GM12878 (cell line): ENCODE measurements at regions not wholly inside any gene's neighbourhood (a gene's known extent, or its start where the extent isn't known, plus 50 kb on each side); places are given as distances from the start of the nearest gene placed in this dataset.

ENCODE experiments used
- ATAC-seq: fragments of 200-7000 bp; cut with Tn5 transposase; 3 replicates; pipeline ENCODE4 v1.9.1; 2020; ENCODE audit warnings: mild to moderate bottlenecking, moderate library complexity
- BruUV-seq: library from RNA; stranded (reverse); fragments of 400-500 nt; replicated peaks from 2 replicates; lab custom pipeline; 2021; lab: Mats Ljungman, UMichigan
- CTCF ChIA-PET: fragments of 300-600 bp; sonication (Branson Sonifier 250); formaldehyde crosslinking; extraction: SDS; loops from one replicate; lab custom pipeline; 2021; ENCODE audit warnings: inconsistent platforms; lab: Yijun Ruan, JAX
- POLR2A ChIA-PET: fragments of 350-600 bp; formaldehyde crosslinking; extraction: SDS; loops from one replicate; lab custom pipeline; 2021; ENCODE audit warnings: inconsistent platforms; lab: Charles Lee
- RAD21 ChIA-PET: fragments of 300-600 bp; sonication (Branson Sonifier 250); formaldehyde crosslinking; loops from one replicate; lab custom pipeline; 2023; ENCODE audit warnings: antibody characterized with exemption; ENCODE audit not compliant: unreplicated experiment; lab: Charles Lee
- SMC1A ChIA-PET: fragments of 300-600 bp; sonication (Branson Sonifier 250); formaldehyde crosslinking; loops from one replicate; lab custom pipeline; 2023; ENCODE audit not compliant: unreplicated experiment, uncharacterized antibody; lab: Charles Lee
- DNase-seq: peaks from one replicate; pipeline ENCODE4 v3.0.0-alpha.2; 2011; ENCODE audit warnings: low read depth, low spot score
- FAIRE-seq: peaks from 3 replicates; lab custom pipeline; 2011; peaks lifted over from hg19 to GRCh38; lab: Jason Lieb, UNC
- H2AFZ ChIP-seq: 2 replicates; pipeline ENCODE4 v1.6.0; 2011; ENCODE audit warnings: low read depth, low read length, control low read depth; ENCODE audit not compliant: control insufficient read depth
- H3K27ac ChIP-seq: 2 replicates; pipeline ENCODE4 v1.5.1; 2011; ENCODE audit warnings: control low read depth; ENCODE audit not compliant: control insufficient read depth, insufficient read depth
- H3K27me3 ChIP-seq, 2 experiments: replicated peaks in 1 of 2; 2 replicates each; pipeline versions ENCODE4 v1.6.0 to v1.6.1; 2011; ENCODE audit warnings: low read length in 1 of 2; ENCODE audit not compliant: control insufficient read depth in 2 of 2, insufficient read depth in 2 of 2
- H3K36me3 ChIP-seq, 2 experiments: 2 replicates each; pipeline ENCODE4 v1.5.1; 2011; ENCODE audit warnings: low read length in 1 of 2; ENCODE audit not compliant: control insufficient read depth in 2 of 2, insufficient read depth in 2 of 2
- H3K4me1 ChIP-seq: 2 replicates; pipeline ENCODE4 v1.6.1; 2011; ENCODE audit warnings: mild to moderate bottlenecking, low read length, moderate library complexity, mixed read lengths; ENCODE audit not compliant: control insufficient read depth, insufficient read depth
- H3K4me2 ChIP-seq: 2 replicates; pipeline ENCODE4 v1.6.0; 2011; ENCODE audit warnings: control low read depth; ENCODE audit not compliant: control insufficient read depth, insufficient read depth
- H3K4me3 ChIP-seq: fragments of 200-600 bp; sonication (generic); 2 replicates; pipeline ENCODE4 v1.5.1; 2016
- H3K79me2 ChIP-seq: 2 replicates; pipeline ENCODE4 v1.6.0; 2011; ENCODE audit warnings: low read length; ENCODE audit not compliant: control insufficient read depth, insufficient read depth
- H3K9ac ChIP-seq: 2 replicates; pipeline ENCODE4 v1.8.0; 2011; ENCODE audit warnings: low read length, control low read depth, mixed read lengths; ENCODE audit not compliant: control insufficient read depth, insufficient read depth
- H3K9me3 ChIP-seq: replicated peaks from 3 replicates; pipeline ENCODE4 v1.5.1; 2011; ENCODE audit warnings: mild to moderate bottlenecking, low read length; ENCODE audit not compliant: control insufficient read depth, insufficient read depth
- H4K20me1 ChIP-seq: 2 replicates; pipeline ENCODE4 v1.6.0; 2011; ENCODE audit not compliant: control insufficient read depth, insufficient read depth
- ATF3 ChIP-seq: IDR thresholded peaks from 2 replicates; pipeline ENCODE4 v1.6.1; 2011; ENCODE audit warnings: low read depth, mild to moderate bottlenecking, low read length, moderate library complexity, borderline replicate concordance; ENCODE audit errors: extremely low read depth
- BMI1 ChIP-seq: fragments of 450-650 bp; IDR thresholded peaks from 2 replicates; pipeline ENCODE4 v1.6.1; 2016; ENCODE audit warnings: mild to moderate bottlenecking, moderate library complexity, borderline replicate concordance
- CHD1 ChIP-seq: IDR thresholded peaks from 2 replicates; pipeline ENCODE4 v1.6.1; 2012; ENCODE audit warnings: low read depth, low read length, improper control_type of control experiment
- MEF2A ChIP-seq: IDR thresholded peaks from 2 replicates; pipeline ENCODE4 v1.6.1; 2011; ENCODE audit warnings: low read depth, mild to moderate bottlenecking, low read length, moderate library complexity; ENCODE audit not compliant: insufficient read depth
- NKRF ChIP-seq: fragments of 450-650 bp; conservative IDR thresholded peaks from 2 replicates; pipeline ENCODE4 v1.6.1; 2017; ENCODE audit warnings: mild to moderate bottlenecking, moderate library complexity
- NRF1 ChIP-seq: conservative IDR thresholded peaks from 2 replicates; pipeline ENCODE4 v1.6.1; 2011; ENCODE audit warnings: mild to moderate bottlenecking, low read depth, low read length, improper control_type of control experiment
- PBX3 ChIP-seq: IDR thresholded peaks from 2 replicates; pipeline ENCODE4 v1.6.1; 2011; ENCODE audit warnings: mild to moderate bottlenecking, low read depth, low read length, moderate library complexity; ENCODE audit not compliant: insufficient replicate concordance
- PKNOX1 ChIP-seq: fragments of 450-650 bp; IDR thresholded peaks from 2 replicates; pipeline ENCODE4 v1.6.1; 2016; ENCODE audit warnings: mild to moderate bottlenecking
- RAD21 ChIP-seq: IDR thresholded peaks from 2 replicates; pipeline ENCODE4 v1.6.1; 2011; ENCODE audit warnings: mild to moderate bottlenecking, low read depth, low read length, moderate library complexity; ENCODE audit not compliant: insufficient read depth
- SIX5 ChIP-seq: IDR thresholded peaks from 2 replicates; pipeline ENCODE4 v1.6.1; 2011; ENCODE audit warnings: mild to moderate bottlenecking, low read depth, low read length, moderate library complexity; ENCODE audit not compliant: severe bottlenecking
- SP1 ChIP-seq: IDR thresholded peaks from one replicate; pipeline ENCODE4 v1.6.1; 2011; ENCODE audit warnings: low read depth, low read length
- STAT3 ChIP-seq: IDR thresholded peaks from 2 replicates; pipeline ENCODE4 v1.6.1; 2011; ENCODE audit warnings: low read depth, low read length, improper control_type of control experiment
- YBX1 ChIP-seq: fragments of 450-650 bp; IDR thresholded peaks from 2 replicates; pipeline ENCODE4 v1.6.1; 2016; ENCODE audit warnings: antibody characterized with exemption
- ZNF274 ChIP-seq: IDR thresholded peaks from one replicate; pipeline ENCODE4 v1.8.0; 2011; ENCODE audit not compliant: insufficient read length, insufficient read depth
- WGBS: methylation state at CpG from one replicate; pipeline ENCODE4 v1.1.6; 2016; ENCODE audit warnings: low lambda C conversion rate; ENCODE audit not compliant: insufficient replicate concordance, insufficient coverage; ENCODE audit errors: missing lambda C conversion rate; 5-methylcytosine and 5-hydroxymethylcytosine counted together
- in situ Hi-C: fragments of 300-500 bp; cut with MboI; formaldehyde crosslinking; loops from 9 replicates; pipeline ENCODE4 v1.14.3; 2018; ENCODE audit warnings: mixed read lengths
- intact Hi-C: fragments of 100-400 bp; cut with micrococcal nuclease; formaldehyde crosslinking; loops from one replicate; pipeline ENCODE4 v1.14.2; 2022; ENCODE audit not compliant: unreplicated experiment
- TF ChIP-seq, protein P1 (sequence below): fragments of 450-650 bp; IDR thresholded peaks from 2 replicates; pipeline ENCODE4 v1.6.1; 2017; ENCODE audit warnings: mild to moderate bottlenecking, moderate library complexity

DNA sequence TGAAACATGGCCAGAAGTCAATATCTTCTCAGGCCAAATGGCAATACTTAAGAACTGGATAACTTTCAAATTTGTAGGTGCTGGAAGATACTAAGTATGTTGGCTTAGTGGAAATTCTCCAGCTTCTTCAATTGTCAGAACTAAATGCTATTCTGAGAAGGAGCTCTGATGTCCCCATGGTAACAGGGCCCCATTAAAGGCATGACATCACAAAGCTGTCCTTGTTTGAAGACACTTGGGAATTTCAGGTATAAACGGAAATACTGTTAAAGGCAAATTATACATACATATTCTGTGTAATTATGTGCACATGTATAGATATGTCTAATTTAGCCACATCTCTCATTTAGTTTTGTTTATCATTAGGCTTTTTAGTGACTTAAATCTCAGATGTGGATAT lies 210.0 kb upstream of the SEL1L start:
- H3K27me3 ChIP-seq, result no peaks in the 10 kb centered on the region
- no peak for ATAC-seq
- H3K9ac ChIP-seq, result no peak overlapping the region
- no peak overlapping the region for H3K4me3 ChIP-seq
- no peak for DNase-seq
- no peak for FAIRE-seq
- H3K4me1 ChIP-seq, result no peaks in the 10 kb centered on the region
- POLR2A ChIA-PET, result no interaction called here
- no peak overlapping the region for H3K27ac ChIP-seq
- in situ Hi-C loops (no loop called here), intact Hi-C loops (no loop called here)
- CTCF ChIA-PET, result no interaction called here
- no peaks in the 10 kb centered on the region for H3K79me2 ChIP-seq
- SMC1A ChIA-PET, result interaction anchor here (0.6 to 1.3 kb wide), 2 partner anchors 11 to 206 kb away, joined by 3 read pairs; no protein-coding TSS in a partner anchor
- BruUV-seq, result no TSS peak
- 0% methylated on average over 1 of the region's 1 CpG for WGBS
- no peaks in the 10 kb centered on the region for H4K20me1 ChIP-seq
- RAD21 ChIA-PET, result no interaction called here
- H3K4me2 ChIP-seq, result no peak overlapping the region
- no peaks in the 10 kb centered on the region for H3K36me3 ChIP-seq
- no peaks in the 10 kb centered on the region for H3K9me3 ChIP-seq
- H2AFZ ChIP-seq, result no peak overlapping the region
- TF ChIP-seq MEF2A, result no peak
- no peak for TF ChIP-seq CHD1
- TF ChIP-seq BMI1, result no peak
- TF ChIP-seq STAT3, result no peak
- no peak for TF ChIP-seq PBX3
- no peak for TF ChIP-seq SIX5
- TF ChIP-seq YBX1, result no peak
- TF ChIP-seq, protein P1, sequence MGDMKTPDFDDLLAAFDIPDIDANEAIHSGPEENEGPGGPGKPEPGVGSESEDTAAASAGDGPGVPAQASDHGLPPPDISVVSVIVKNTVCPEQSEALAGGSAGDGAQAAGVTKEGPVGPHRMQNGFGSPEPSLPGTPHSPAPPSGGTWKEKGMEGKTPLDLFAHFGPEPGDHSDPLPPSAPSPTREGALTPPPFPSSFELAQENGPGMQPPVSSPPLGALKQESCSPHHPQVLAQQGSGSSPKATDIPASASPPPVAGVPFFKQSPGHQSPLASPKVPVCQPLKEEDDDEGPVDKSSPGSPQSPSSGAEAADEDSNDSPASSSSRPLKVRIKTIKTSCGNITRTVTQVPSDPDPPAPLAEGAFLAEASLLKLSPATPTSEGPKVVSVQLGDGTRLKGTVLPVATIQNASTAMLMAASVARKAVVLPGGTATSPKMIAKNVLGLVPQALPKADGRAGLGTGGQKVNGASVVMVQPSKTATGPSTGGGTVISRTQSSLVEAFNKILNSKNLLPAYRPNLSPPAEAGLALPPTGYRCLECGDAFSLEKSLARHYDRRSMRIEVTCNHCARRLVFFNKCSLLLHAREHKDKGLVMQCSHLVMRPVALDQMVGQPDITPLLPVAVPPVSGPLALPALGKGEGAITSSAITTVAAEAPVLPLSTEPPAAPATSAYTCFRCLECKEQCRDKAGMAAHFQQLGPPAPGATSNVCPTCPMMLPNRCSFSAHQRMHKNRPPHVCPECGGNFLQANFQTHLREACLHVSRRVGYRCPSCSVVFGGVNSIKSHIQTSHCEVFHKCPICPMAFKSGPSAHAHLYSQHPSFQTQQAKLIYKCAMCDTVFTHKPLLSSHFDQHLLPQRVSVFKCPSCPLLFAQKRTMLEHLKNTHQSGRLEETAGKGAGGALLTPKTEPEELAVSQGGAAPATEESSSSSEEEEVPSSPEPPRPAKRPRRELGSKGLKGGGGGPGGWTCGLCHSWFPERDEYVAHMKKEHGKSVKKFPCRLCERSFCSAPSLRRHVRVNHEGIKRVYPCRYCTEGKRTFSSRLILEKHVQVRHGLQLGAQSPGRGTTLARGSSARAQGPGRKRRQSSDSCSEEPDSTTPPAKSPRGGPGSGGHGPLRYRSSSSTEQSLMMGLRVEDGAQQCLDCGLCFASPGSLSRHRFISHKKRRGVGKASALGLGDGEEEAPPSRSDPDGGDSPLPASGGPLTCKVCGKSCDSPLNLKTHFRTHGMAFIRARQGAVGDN, result no peak
- TF ChIP-seq ZNF274, result no peak
- no peak for TF ChIP-seq PKNOX1
- no peak for TF ChIP-seq NKRF
- TF ChIP-seq NRF1, result no peak
- TF ChIP-seq SP1, result no peak
- no peak for TF ChIP-seq RAD21
- no peak for TF ChIP-seq ATF3
